Hepatocyte (in vitro differentiated cells): ENCODE measurements at regions not wholly inside any gene's neighbourhood (a gene's known extent, or its start where the extent isn't known, plus 50 kb on each side); places are given as distances from the start of the nearest gene placed in this dataset.

Source experiments
- EZH2 ChIP-seq: fragments of 200-600 bp; sonication (generic); IDR thresholded peaks from 2 replicates; pipeline ENCODE4 v1.6.1; 2016; ENCODE audit warnings: antibody characterized with exemption, mild to moderate bottlenecking, borderline replicate concordance
- TF ChIP-seq, protein P1 (sequence below): fragments of 200-600 bp; sonication (generic); IDR thresholded peaks from 2 replicates; pipeline ENCODE4 v1.5.1; 2016; ENCODE audit warnings: antibody characterized with exemption, mild to moderate bottlenecking; ENCODE audit not compliant: poor library complexity

GRCh38 chr5:36435516-36435915 is 133.8 kb upstream of the RANBP3L start:
- TF ChIP-seq, protein P1, sequence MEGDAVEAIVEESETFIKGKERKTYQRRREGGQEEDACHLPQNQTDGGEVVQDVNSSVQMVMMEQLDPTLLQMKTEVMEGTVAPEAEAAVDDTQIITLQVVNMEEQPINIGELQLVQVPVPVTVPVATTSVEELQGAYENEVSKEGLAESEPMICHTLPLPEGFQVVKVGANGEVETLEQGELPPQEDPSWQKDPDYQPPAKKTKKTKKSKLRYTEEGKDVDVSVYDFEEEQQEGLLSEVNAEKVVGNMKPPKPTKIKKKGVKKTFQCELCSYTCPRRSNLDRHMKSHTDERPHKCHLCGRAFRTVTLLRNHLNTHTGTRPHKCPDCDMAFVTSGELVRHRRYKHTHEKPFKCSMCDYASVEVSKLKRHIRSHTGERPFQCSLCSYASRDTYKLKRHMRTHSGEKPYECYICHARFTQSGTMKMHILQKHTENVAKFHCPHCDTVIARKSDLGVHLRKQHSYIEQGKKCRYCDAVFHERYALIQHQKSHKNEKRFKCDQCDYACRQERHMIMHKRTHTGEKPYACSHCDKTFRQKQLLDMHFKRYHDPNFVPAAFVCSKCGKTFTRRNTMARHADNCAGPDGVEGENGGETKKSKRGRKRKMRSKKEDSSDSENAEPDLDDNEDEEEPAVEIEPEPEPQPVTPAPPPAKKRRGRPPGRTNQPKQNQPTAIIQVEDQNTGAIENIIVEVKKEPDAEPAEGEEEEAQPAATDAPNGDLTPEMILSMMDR, result no peak
- TF ChIP-seq EZH2, result no peak
